Mesodermal cell (in vitro differentiated cells): ENCODE measurements at regions not wholly inside any gene's neighbourhood (a gene's known extent, or its start where the extent isn't known, plus 50 kb on each side); places are given as distances from the start of the nearest gene placed in this dataset.

Experiments used
- H3K27ac ChIP-seq: 2 replicates; pipeline ENCODE4 v1.7.0; 2013; ENCODE audit warnings: mild to moderate bottlenecking, low read depth, low read length, moderate library complexity; ENCODE audit not compliant: severe bottlenecking
- H3K36me3 ChIP-seq: 2 replicates; pipeline ENCODE4 v1.7.1; 2013; ENCODE audit warnings: mild to moderate bottlenecking, low read length, moderate library complexity; ENCODE audit not compliant: control insufficient read depth, insufficient read depth
- H3K4me1 ChIP-seq: one replicate; pipeline ENCODE4 v1.7.1; 2013; ENCODE audit warnings: mild to moderate bottlenecking, low read length; ENCODE audit not compliant: insufficient read depth, control insufficient read depth, poor library complexity, severe bottlenecking
- H3K4me3 ChIP-seq: 2 replicates; pipeline ENCODE4 v1.7.0; 2013; ENCODE audit warnings: low read length, control low read depth, mild to moderate bottlenecking; ENCODE audit not compliant: insufficient read depth, poor library complexity, severe bottlenecking; ENCODE audit errors: extremely low read depth
- H3K9me3 ChIP-seq: 2 replicates; pipeline ENCODE4 v1.7.1; 2013; ENCODE audit warnings: mild to moderate bottlenecking, low read length, moderate library complexity; ENCODE audit not compliant: control insufficient read depth
- WGBS, 2 experiments: methylation state at CpG; one replicate each; pipeline ENCODE4 v1.1.5; 2013; ENCODE audit warnings: missing lambda C conversion rate in 2 of 2; ENCODE audit not compliant: insufficient coverage in 2 of 2; 5-methylcytosine and 5-hydroxymethylcytosine counted together

DNA sequence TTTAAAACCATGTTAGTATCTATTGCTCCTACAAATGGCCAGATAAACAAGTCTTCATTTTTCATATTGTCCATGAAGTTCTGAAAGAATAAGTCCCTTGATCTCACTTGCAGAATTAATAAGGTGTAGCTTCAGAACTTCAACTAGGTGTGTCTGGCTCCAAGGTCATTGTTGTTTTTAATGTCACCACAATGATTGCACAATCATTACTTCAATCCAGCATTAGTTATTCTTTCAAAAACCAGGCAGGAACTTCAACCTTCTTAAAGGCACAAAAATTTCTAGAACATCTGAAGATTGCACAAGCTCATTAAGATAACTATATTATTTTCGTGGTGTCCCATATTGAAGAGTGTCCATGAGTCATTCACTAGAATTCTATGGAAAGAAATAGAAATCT, 1386.4 kb downstream of the CDH11 start:
- Histone ChIP-seq H3K4me1 (no peaks in the 10 kb centered on the region), H3K36me3 (no peaks in the 10 kb centered on the region), H3K27ac (no peak overlapping the region), H3K4me3 (no peak overlapping the region), H3K9me3 (no peaks in the 10 kb centered on the region)
- no CpG with 5 or more reads among the region's 1 CpG for WGBS, 2 experiments

DNA sequence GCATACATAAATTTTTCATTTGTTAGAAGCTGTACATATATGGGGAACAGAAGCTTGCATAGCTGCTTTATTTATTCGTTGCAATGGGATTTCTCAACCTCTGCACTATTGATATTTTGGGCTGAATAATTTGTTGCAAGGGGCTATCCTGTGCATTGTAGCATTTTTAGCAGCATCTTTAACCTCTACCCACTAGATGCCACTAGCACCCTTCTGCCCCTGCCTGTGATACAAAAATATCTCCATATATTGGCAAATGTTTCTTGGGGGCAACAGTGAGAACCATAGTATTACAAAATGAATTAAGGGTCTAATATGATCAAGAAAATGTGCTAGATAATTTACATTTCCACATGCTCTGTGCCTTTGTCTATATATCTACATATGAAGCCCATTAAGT, 1401.0 kb downstream of the CDH11 start:
- H3K4me1 ChIP-seq, result no peaks in the 10 kb centered on the region
- no peak overlapping the region for H3K27ac ChIP-seq
- WGBS, 2 experiments, result no CpG with 5 or more reads among the region's 1 CpG
- H3K4me3 ChIP-seq, result no peak overlapping the region
- H3K36me3 ChIP-seq, result no peaks in the 10 kb centered on the region
- H3K9me3 ChIP-seq, result no peaks in the 10 kb centered on the region

DNA sequence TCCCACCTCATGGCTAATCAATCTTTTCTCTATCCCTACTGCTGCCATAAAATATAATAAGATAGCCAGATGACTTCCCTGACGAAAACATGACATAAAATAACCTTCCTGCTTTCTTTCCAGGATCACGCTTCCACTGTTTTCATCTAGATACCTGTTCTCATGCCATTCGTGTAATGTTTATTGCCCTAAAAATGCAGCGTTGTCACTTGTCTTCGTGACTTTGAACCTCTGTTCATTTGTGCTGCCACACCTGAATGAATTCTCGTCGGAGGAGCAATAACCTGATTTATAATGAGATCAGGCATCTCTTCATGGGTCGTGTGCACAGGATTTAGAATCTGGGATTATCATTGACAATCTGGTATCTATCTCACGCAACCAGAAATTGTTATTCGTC, 1401.9 kb downstream of the CDH11 start:
- Histone ChIP-seq H3K9me3 (no peaks in the 10 kb centered on the region), H3K36me3 (no peaks in the 10 kb centered on the region), H3K4me3 (no peak overlapping the region), H3K4me1 (no peaks in the 10 kb centered on the region), H3K27ac (no peak overlapping the region)
- 88 to 89% methylated on average over 8 of the region's 10 CpGs for WGBS, 2 experiments

DNA sequence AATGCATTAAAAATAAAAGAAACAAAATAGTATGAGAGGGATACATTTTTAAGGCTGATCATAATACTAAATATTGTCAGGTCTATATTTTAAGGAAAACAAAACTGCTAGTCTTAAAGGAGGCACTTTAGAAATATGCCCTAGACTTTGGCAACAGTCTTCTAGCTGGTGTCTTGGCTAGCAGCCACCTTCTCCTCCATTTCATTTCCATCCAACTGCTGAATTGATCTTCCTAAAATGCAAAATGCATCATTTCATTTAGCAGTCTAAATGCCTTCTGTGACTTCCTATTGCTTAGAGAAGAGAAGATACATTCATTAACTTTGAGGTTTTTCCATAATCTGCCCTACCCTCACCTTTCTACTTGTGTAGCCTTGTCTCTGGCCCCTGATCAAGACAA, 1404.1 kb downstream of the CDH11 start:
- H3K4me3 ChIP-seq, result no peak overlapping the region
- H3K36me3 ChIP-seq, result no peaks in the 10 kb centered on the region
- H3K27ac ChIP-seq, result no peak overlapping the region
- H3K9me3 ChIP-seq, result no peaks in the 10 kb centered on the region
- H3K4me1 ChIP-seq, result no peaks in the 10 kb centered on the region

DNA sequence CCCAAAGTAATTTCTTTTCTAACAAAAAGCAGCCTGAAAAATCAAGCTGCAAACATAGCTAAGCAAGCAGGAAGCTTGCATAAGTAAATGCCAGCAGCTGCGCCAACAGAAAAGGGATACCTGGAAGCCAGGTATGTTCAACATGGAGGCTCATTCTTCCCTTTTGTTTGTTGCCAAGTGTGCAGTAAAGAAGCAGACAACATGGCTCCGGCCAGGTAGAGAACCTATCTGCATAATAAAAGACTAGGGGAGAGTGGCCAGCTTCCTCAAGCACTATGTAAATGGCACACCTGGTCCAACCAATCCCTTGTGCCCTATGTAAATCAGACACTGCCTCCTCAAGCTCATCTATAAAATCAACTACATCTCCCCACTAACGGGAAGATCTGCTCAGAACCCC, 1407.0 kb downstream of the CDH11 start:
- Histone ChIP-seq H3K36me3 (no peaks in the 10 kb centered on the region), H3K9me3 (no peaks in the 10 kb centered on the region), H3K4me3 (no peak overlapping the region), H3K27ac (no peak overlapping the region), H3K4me1 (no peaks in the 10 kb centered on the region)
- 75 to 80% methylated on average over 2 to 3 of the region's 3 CpGs for WGBS, 2 experiments

DNA sequence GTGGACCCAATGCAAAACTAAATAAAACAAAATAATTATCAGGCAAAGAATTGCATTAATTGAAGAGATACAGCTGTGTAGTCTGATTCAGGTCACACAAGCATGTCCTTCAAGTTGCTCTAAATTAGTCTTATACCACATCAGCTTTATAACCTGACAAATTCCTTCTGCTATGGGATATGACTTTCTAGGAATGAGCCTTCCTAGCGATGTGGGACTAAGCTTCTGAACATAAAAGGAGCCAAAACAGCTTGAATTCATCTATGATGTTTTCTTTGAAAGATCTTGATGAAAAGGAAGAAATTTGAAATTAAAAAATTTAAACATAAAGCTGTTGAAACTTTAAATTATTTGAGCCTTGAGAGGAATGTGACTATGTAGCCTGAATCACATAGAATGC, 1409.1 kb downstream of the CDH11 start:
- H3K4me3 ChIP-seq, result no peak overlapping the region
- H3K4me1 ChIP-seq, result no peaks in the 10 kb centered on the region
- 100% methylated on average over 1 of the region's 1 CpG; no CpG with 5 or more reads in 1 of the 2 experiments for WGBS, 2 experiments
- H3K27ac ChIP-seq, result no peak overlapping the region
- H3K36me3 ChIP-seq, result no peaks in the 10 kb centered on the region
- H3K9me3 ChIP-seq, result no peaks in the 10 kb centered on the region

DNA sequence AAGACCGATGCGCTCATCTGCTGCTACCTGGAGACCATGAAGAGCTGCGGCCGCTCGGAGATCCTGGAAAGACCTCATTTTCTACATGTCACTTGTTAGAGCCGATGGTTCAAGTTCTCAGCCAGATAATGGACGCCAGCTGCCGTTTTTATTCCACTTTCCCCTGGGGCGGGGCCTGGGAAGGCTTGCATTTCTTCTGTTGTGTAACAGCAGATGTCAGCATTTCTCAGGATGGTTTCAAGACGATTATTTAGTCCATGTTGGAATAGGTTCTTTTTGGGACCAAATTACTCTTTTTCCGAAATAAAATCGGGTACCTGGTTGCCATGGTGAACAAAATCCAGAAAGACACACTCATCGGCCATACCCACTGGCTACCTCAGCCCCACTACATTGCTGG, 1418.3 kb downstream of the CDH11 start:
- H3K4me1 ChIP-seq, result no peaks in the 10 kb centered on the region
- H3K4me3 ChIP-seq, result no peak overlapping the region
- WGBS, 2 experiments, result 91 to 94% methylated on average over 10 to 13 of the region's 13 CpGs
- no peak overlapping the region for H3K27ac ChIP-seq
- no peaks in the 10 kb centered on the region for H3K9me3 ChIP-seq
- no peaks in the 10 kb centered on the region for H3K36me3 ChIP-seq

DNA sequence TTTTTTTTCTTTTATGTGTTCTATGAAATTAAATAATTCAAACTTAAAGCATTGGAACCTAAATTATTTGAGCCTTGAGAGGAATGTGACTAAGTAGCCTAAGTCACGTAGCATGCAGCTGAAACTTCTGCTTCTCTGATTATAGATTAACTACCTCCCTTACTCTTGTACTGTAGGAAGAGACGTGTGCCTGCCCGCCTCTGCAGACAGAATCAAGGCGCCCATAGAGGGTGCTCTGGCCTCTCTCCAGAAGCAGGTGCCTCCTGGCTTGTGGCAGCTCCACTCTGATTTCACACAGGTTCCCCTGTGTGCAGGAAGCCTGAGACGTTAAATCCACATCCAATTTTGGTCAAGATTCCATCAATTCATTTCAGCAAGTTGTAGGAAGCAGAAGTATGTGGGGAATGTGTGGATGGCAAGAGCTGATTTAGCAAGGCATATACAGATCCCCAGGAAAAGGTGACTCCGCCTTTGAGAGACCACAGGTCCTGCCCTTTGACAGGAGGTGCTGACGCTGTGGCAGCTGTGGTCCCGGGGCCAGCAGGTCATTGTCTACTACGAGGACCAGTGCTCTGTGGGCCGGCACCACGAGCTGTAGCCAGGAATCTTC, 1418.8 kb downstream of the CDH11 start:
- Histone ChIP-seq H3K4me1 (no peaks in the 10 kb centered on the region), H3K4me3 (no peak overlapping the region), H3K27ac (no peak overlapping the region), H3K9me3 (no peaks in the 10 kb centered on the region), H3K36me3 (no peaks in the 10 kb centered on the region)
- 79 to 82% methylated on average over 6 to 9 of the region's 11 CpGs for WGBS, 2 experiments

DNA sequence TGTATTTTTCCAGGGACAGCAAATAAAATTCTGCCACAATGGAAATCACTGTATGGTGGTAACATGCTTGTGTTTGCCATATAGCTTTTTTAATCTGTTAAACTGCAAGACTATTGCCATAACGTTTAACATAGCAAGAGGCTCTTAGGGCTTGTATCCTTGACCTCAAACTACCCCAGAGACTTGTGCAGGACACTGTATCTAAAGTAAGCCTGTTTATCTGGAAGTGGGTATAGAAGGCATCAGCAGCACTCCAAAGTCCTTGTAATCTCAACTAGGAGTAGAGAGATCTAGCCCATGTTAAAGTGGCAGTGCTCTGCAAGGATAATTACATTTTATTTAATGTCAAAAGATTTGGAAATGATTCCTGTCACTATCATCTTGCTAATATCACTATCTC, 1424.1 kb downstream of the CDH11 start:
- no peak overlapping the region for H3K27ac ChIP-seq
- H3K36me3 ChIP-seq, result no peaks in the 10 kb centered on the region
- H3K4me1 ChIP-seq, result no peaks in the 10 kb centered on the region
- H3K4me3 ChIP-seq, result no peak overlapping the region
- no CpG with 5 or more reads among the region's 1 CpG for WGBS, 2 experiments
- no peaks in the 10 kb centered on the region for H3K9me3 ChIP-seq

DNA sequence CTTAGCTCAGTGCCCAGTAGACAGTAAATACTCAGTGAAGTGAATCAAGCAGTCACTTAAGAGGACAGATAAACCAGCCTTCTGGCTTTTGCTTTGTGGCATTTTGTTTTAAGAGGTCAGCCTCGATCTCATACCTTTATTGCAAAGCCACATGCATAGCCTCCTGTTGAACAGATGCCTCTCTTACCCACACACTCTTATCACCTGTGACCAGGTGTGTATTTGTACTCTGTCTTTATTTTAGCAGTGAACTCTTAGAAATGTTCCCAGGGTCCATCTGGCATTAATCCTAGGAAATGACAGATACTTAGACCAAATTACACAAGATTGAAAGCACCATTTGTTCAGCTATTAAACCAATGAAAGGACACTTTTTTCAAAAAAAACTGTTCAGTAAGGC, 1426.5 kb downstream of the CDH11 start:
- Histone ChIP-seq H3K36me3 (no peaks in the 10 kb centered on the region), H3K4me3 (no peak overlapping the region), H3K4me1 (no peaks in the 10 kb centered on the region), H3K9me3 (no peaks in the 10 kb centered on the region), H3K27ac (no peak overlapping the region)
- WGBS, 2 experiments, result 40 to 100% methylated on average over 1 of the region's 1 CpG

DNA sequence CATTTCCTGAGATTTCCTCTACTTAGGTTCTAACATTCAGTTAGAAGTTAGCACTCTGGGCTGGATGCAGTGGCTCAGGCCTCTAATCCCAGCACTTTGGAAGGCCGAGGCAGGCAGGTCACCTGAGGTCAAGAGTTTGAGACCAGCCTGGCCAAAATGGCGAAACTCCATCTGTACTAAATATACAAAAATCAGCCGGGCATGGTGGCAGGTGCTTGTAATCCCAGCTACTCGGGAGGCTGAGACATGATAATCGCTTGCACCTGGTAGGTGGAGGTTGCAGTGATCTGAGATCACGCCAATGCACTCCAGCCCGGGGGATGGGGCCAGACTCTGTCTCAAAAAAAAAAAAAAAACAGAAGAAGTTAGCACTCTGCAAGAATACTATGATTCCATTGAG, 1430.9 kb downstream of the CDH11 start:
- Histone ChIP-seq H3K9me3 (no peaks in the 10 kb centered on the region), H3K4me3 (no peak overlapping the region), H3K27ac (no peak overlapping the region), H3K4me1 (no peaks in the 10 kb centered on the region), H3K36me3 (no peaks in the 10 kb centered on the region)
- WGBS, 2 experiments, result 73 to 87% methylated on average over 3 to 5 of the region's 7 CpGs
